Fibroblast of mammary gland (primary cell): ENCODE measurements at regions not wholly inside any gene's neighbourhood (a gene's known extent, or its start where the extent isn't known, plus 50 kb on each side); places are given as distances from the start of the nearest gene placed in this dataset.

Source experiments
- DNase-seq: peaks from one replicate; pipeline ENCODE4 v3.0.0-alpha.2; 2010; ENCODE audit warnings: low read depth
- H3K4me3 ChIP-seq: 2 replicates; pipeline ENCODE4 v1.5.1; 2011; ENCODE audit warnings: low read depth, mild to moderate bottlenecking, low read length, moderate library complexity; ENCODE audit not compliant: control insufficient read depth
- TF ChIP-seq, protein P1 (sequence below): conservative IDR thresholded peaks from 2 replicates; pipeline ENCODE4 v1.5.1; 2011; ENCODE audit warnings: low read depth, low read length, inconsistent platforms; ENCODE audit not compliant: control insufficient read depth, insufficient read depth

DNA sequence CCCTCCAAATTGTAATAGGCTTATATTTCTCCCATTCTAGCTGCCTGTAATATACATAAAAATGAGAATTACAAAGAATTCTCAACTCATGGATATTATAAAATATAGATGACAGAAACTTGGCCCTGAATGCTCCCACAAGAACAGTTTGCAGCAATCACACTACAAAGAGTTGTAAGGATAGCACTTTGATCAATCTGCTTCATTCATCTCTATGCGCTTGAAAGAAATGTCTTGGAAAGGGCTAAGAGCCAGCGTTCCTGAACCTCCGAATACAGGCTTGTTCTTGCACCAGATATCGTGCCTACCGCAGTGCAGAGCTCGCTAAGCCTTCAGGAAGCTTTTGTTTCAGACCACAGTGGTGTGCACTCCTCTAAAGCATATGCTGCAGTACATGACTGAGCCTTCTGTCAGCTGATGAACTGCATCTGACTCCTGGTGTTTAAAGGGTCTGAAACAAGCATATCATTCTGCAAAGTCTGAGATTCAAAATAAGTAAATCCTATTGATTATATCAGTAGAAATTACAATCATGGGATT lies 417.6 kb upstream of the ZFP42 start:
- TF ChIP-seq, protein P1, sequence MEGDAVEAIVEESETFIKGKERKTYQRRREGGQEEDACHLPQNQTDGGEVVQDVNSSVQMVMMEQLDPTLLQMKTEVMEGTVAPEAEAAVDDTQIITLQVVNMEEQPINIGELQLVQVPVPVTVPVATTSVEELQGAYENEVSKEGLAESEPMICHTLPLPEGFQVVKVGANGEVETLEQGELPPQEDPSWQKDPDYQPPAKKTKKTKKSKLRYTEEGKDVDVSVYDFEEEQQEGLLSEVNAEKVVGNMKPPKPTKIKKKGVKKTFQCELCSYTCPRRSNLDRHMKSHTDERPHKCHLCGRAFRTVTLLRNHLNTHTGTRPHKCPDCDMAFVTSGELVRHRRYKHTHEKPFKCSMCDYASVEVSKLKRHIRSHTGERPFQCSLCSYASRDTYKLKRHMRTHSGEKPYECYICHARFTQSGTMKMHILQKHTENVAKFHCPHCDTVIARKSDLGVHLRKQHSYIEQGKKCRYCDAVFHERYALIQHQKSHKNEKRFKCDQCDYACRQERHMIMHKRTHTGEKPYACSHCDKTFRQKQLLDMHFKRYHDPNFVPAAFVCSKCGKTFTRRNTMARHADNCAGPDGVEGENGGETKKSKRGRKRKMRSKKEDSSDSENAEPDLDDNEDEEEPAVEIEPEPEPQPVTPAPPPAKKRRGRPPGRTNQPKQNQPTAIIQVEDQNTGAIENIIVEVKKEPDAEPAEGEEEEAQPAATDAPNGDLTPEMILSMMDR: no peak
- no peak overlapping the region for H3K4me3 ChIP-seq
- no peak for DNase-seq

DNA sequence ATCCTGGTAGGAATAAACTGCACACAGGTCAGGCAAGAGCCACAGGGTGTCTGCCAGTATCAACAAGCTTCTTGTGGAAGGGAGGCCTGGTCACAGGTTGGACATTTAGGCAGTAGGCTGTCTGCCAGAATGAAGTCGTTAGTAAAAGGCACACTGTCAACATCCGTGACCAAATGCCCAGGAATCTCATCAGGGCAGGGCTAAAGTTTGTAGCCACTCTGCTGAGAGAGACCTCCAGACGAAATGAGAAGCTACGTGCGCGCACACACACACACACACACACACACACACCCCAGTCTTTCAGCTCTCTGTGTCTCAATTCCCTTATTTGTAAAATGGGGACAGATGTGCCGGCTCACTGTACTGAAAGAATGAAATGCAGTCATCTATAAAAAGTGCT lies 408.7 kb upstream of the ZFP42 start:
- no peak overlapping the region for H3K4me3 ChIP-seq
- DNase-seq: no peak
- TF ChIP-seq, protein P1: no peak

DNA sequence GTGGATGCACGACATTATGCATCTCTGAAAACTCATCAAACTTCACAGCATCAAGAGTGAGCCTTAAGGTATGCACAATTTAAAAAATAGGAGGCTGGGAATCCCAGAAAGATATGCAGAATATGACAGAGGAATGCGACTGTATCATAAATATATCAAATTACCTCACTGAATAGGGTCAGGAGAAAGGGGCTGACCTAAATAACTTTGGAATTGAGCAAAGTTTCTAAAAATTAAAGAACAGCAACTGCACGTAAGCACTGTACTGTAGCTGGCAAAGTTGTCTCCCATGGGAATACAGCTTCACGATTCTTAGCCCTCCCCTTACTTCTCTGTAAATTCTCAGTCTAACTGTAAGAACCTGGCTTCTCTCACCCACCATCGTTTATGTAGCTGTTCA lies 397.4 kb upstream of the ZFP42 start:
- TF ChIP-seq, protein P1: no peak
- DNase-seq: peak; percentile 43
- H3K4me3 ChIP-seq: no peak overlapping the region

DNA sequence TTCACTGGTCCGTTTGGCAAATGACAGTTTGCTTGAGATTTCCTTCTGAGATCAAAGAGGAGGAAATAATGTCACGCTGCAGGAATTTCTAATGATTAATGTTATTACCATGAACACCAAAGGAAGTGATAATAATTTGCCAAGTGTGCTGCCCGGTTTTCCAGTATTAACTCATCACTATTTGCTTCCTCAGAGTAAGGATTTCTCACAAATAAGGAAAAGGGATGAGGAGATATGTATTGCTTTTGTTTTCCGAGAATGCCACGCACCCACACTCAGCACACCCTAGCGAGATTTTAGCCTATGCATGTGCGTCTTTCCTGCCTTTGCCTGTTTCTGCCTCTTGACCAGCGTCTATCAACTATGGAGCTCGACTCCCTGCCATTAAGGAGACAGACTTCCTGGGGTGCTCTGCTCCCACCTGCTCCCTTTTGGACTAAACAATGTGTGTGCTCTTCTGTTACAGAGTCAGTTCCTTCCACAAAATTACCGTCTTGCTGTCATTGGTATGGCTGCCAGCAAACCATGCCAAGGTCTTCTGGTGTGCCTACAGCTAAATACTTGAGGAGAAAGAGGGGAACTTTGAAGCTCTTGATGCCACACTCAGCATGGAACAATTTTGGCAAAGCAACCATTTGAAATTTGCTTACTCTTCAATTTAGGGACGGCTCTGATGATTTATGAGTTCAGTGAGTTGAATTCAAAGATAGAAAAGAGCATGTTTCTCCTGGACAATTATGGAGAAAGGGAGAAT lies 393.1 kb upstream of the ZFP42 start:
- H3K4me3 ChIP-seq: no peak overlapping the region
- TF ChIP-seq, protein P1: no peak
- peak; percentile 54 for DNase-seq

DNA sequence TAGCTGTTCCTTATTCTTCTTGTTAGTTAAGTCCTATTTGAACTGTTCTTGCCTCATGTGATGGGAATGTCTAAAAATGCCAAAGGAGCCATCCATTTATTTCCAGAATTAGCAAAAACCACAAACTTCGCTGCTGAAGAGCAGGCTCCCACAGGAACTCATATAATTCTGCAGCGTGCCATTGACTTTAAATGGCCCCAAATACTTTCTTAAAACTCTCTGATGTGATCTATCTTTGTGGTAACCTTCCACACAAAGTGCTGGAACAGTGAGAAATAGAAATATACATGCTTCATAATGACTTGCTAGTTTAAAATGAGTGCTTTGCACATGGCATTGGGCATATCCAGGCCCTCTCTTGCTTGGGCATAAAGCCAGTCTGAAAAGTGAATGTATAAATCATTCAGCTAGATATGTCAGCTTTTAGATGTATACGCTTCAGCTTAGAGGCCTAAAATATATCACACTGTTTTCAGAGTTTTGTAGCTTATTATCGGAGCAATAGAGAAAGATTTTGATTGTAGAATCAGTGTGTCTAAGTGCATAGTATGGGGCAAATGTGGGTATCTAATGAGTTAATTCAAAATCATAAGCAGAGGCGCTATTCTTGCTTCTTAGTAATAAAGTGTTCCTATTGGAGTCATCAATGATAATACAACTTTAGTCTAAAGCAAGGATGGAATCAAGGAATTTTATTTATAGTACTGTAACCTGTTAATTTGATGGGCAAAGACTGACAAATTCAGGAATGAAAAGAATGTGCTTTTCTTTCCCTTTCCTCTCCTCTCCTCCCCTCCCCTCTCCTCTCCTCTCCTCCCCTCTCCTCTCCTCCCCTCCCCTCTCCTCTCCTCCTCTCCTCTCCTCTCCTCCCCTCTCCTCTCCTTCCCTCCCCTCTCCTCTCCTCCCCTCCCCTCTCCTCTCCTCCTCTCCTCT lies 392.2 kb upstream of the ZFP42 start:
- DNase-seq: peak; percentile 72
- H3K4me3 ChIP-seq: no peak overlapping the region
- TF ChIP-seq, protein P1: no peak

DNA sequence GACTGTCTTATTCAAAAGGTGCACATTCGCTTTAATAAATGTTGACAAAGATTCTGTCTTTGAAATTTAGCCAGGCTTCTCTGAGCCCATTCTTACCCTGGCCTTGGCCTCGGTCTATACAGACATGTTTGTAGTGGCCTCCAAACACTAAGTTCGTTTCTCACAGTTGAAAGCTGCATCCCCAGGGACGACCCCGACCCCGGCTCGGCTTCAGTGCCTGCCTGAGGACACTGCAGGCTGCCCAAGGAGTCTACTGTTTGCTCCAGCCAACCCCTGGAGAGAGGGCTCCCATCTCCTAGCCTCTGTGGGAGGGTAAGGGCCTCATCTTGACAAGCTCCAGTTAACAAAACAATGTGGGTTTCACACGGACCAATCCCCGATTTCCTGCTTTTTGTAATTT lies 390.6 kb upstream of the ZFP42 start:
- no peak overlapping the region for H3K4me3 ChIP-seq
- no peak for DNase-seq
- TF ChIP-seq, protein P1: no peak
